ENCODE measurements at regions not wholly inside any gene's neighbourhood (a gene's known extent, or its start where the extent isn't known, plus 50 kb on each side); places are given as distances from the start of the nearest gene placed in this dataset.

DNA sequence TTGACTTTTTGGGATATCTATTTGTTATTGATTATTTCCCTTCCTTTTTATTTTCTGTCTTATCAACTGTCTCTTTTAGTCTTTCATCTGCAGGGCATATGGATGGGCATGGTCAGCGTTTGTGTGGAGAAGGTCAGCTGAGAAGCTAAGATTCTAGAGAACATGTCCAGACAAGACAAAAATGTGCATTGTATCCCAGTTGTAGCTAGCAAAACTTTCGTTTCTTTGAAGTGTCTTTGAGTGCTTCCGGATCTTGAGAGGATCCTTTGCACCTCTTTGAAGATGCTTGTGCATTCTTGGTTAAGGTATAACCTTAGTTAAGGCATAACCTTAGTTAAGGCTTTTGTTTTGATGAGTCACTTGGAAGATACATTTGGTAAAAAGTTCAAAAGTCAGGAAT, 329.9 kb upstream of the LRRC4C start:
- peaks cover 9% of the 10 kb centered on the region for H3K4me1 Mint-ChIP-seq (ENCODE audit: low read depth, unreplicated experiment)
- H3K4me3 ChIP-seq (ENCODE audit: insufficient read depth, low read depth, low read length), result no peak overlapping the region
- H3K27me3 ChIP-seq (ENCODE audit: insufficient read depth, low read length), result no peaks in the 10 kb centered on the region
- FAIRE-seq (no peak), DNase-seq (ENCODE audit: low read depth) (no peak)
- H3K9me3 Mint-ChIP-seq (ENCODE audit: unreplicated experiment), result peaks cover 12% of the 10 kb centered on the region
- no peaks in the 10 kb centered on the region for H4K20me1 ChIP-seq (ENCODE audit: insufficient read depth, low read length)
- H3K79me2 ChIP-seq (ENCODE audit: insufficient read depth, low read length), result no peaks in the 10 kb centered on the region
- no peak overlapping the region for H2AFZ ChIP-seq (ENCODE audit: low read depth, low read length)
- no peak overlapping the region for H3K27ac ChIP-seq (ENCODE audit: low read depth, low read length)
- H3K27ac Mint-ChIP-seq (ENCODE audit: unreplicated experiment), result no peak overlapping the region
- peaks cover 6% of the 10 kb centered on the region for H3K9me3 ChIP-seq (ENCODE audit: insufficient read depth, low read depth, low read length)
- no peaks in the 10 kb centered on the region for H3K36me3 Mint-ChIP-seq (ENCODE audit: low read depth, unreplicated experiment)
- no peak overlapping the region for H3K9ac ChIP-seq (ENCODE audit: low read length)
- no peaks in the 10 kb centered on the region for H3K4me1 ChIP-seq (ENCODE audit: insufficient read depth, low read length)
- no peak overlapping the region for H3K4me2 ChIP-seq (ENCODE audit: low read length)
- H3K27me3 Mint-ChIP-seq (ENCODE audit: low read depth, unreplicated experiment), result no peaks in the 10 kb centered on the region
- no peak overlapping the region for H3K4me3 Mint-ChIP-seq (ENCODE audit: unreplicated experiment)
- TF ChIP-seq, protein P1, sequence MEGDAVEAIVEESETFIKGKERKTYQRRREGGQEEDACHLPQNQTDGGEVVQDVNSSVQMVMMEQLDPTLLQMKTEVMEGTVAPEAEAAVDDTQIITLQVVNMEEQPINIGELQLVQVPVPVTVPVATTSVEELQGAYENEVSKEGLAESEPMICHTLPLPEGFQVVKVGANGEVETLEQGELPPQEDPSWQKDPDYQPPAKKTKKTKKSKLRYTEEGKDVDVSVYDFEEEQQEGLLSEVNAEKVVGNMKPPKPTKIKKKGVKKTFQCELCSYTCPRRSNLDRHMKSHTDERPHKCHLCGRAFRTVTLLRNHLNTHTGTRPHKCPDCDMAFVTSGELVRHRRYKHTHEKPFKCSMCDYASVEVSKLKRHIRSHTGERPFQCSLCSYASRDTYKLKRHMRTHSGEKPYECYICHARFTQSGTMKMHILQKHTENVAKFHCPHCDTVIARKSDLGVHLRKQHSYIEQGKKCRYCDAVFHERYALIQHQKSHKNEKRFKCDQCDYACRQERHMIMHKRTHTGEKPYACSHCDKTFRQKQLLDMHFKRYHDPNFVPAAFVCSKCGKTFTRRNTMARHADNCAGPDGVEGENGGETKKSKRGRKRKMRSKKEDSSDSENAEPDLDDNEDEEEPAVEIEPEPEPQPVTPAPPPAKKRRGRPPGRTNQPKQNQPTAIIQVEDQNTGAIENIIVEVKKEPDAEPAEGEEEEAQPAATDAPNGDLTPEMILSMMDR (IDR thresholded peaks at IDR 0.05; ENCODE audit: insufficient read depth, low read depth, low read length), result no peak
- TF ChIP-seq EZH2 (IDR thresholded peaks at IDR 0.05; ENCODE audit: insufficient read depth, low read length), result no peak
- no peaks in the 10 kb centered on the region for H3K36me3 ChIP-seq (ENCODE audit: insufficient read depth, low read length)

- Histone ChIP-seq H3K9ac (ENCODE audit: low read length) (no peak overlapping the region), H3K9me3 (ENCODE audit: insufficient read depth, low read depth, low read length) (peaks cover 6% of the 10 kb centered on the region), H3K4me2 (ENCODE audit: low read length) (no peak overlapping the region), H3K4me1 (ENCODE audit: insufficient read depth, low read length) (no peaks in the 10 kb centered on the region), H3K4me3 (ENCODE audit: insufficient read depth, low read depth, low read length) (no peak overlapping the region), H4K20me1 (ENCODE audit: insufficient read depth, low read length) (no peaks in the 10 kb centered on the region), H3K27ac (ENCODE audit: low read depth, low read length) (no peak overlapping the region), H3K36me3 (ENCODE audit: insufficient read depth, low read length) (no peaks in the 10 kb centered on the region), H2AFZ (ENCODE audit: low read depth, low read length) (no peak overlapping the region), H3K27me3 (ENCODE audit: insufficient read depth, low read length) (no peaks in the 10 kb centered on the region), H3K79me2 (ENCODE audit: insufficient read depth, low read length) (no peaks in the 10 kb centered on the region)
- peaks cover 12% of the 10 kb centered on the region for H3K9me3 Mint-ChIP-seq (ENCODE audit: unreplicated experiment)
- H3K4me1 Mint-ChIP-seq (ENCODE audit: low read depth, unreplicated experiment), result no peaks in the 10 kb centered on the region
- H3K27me3 Mint-ChIP-seq (ENCODE audit: low read depth, unreplicated experiment), result no peaks in the 10 kb centered on the region
- no peaks in the 10 kb centered on the region for H3K36me3 Mint-ChIP-seq (ENCODE audit: low read depth, unreplicated experiment)
- TF ChIP-seq, protein P1 (IDR thresholded peaks at IDR 0.05; ENCODE audit: insufficient read depth, low read depth, low read length), result no peak
- no peak for TF ChIP-seq EZH2 (IDR thresholded peaks at IDR 0.05; ENCODE audit: insufficient read depth, low read length)
- FAIRE-seq (no peak), DNase-seq (ENCODE audit: low read depth) (no peak)
- H3K4me3 Mint-ChIP-seq (ENCODE audit: unreplicated experiment), result no peak overlapping the region
- no peak overlapping the region for H3K27ac Mint-ChIP-seq (ENCODE audit: unreplicated experiment)
Measured at GRCh38 chr11:41795004-41795403, 335.6 kb upstream of the LRRC4C start.

- Histone ChIP-seq H4K20me1 (ENCODE audit: insufficient read depth, low read length) (no peaks in the 10 kb centered on the region), H3K79me2 (ENCODE audit: insufficient read depth, low read length) (no peaks in the 10 kb centered on the region), H2AFZ (ENCODE audit: low read depth, low read length) (no peak overlapping the region), H3K4me2 (ENCODE audit: low read length) (no peak overlapping the region), H3K4me1 (ENCODE audit: insufficient read depth, low read length) (no peaks in the 10 kb centered on the region), H3K4me3 (ENCODE audit: insufficient read depth, low read depth, low read length) (no peak overlapping the region), H3K9me3 (ENCODE audit: insufficient read depth, low read depth, low read length) (no peaks in the 10 kb centered on the region), H3K27ac (ENCODE audit: low read depth, low read length) (no peak overlapping the region), H3K27me3 (ENCODE audit: insufficient read depth, low read length) (no peaks in the 10 kb centered on the region), H3K36me3 (ENCODE audit: insufficient read depth, low read length) (no peaks in the 10 kb centered on the region), H3K9ac (ENCODE audit: low read length) (no peak overlapping the region)
- Mint-ChIP-seq H3K4me3 (ENCODE audit: unreplicated experiment) (no peak overlapping the region), H3K9me3 (ENCODE audit: unreplicated experiment) (no peaks in the 10 kb centered on the region), H3K4me1 (ENCODE audit: low read depth, unreplicated experiment) (no peaks in the 10 kb centered on the region), H3K27me3 (ENCODE audit: low read depth, unreplicated experiment) (no peaks in the 10 kb centered on the region), H3K27ac (ENCODE audit: unreplicated experiment) (no peak overlapping the region), H3K36me3 (ENCODE audit: low read depth, unreplicated experiment) (no peaks in the 10 kb centered on the region)
- TF ChIP-seq EZH2 (IDR thresholded peaks at IDR 0.05; ENCODE audit: insufficient read depth, low read length), result no peak
- no peak for FAIRE-seq
- no peak for DNase-seq (ENCODE audit: low read depth)
Measured at GRCh38 chr11:41799754-41800153, 340.3 kb upstream of the LRRC4C start.
